Fibroblast of lung (primary cell): ENCODE measurements at regions not wholly inside any gene's neighbourhood (a gene's known extent, or its start where the extent isn't known, plus 50 kb on each side); places are given as distances from the start of the nearest gene placed in this dataset.

Source experiments
- CTCF ChIP-seq, 2 donors: IDR thresholded peaks in 1 of 2; conservative IDR thresholded peaks in 1 of 2; 1 replicate in 1 of 2; 2 replicates in 1 of 2; pipeline ENCODE4 v1.5.1; 2011 to 2012; ENCODE audit warnings: low read length in 2 of 2, control low read depth in 1 of 2, inconsistent platforms in 1 of 2, low read depth in 1 of 2, mild to moderate bottlenecking in 1 of 2
- EZH2 ChIP-seq: IDR thresholded peaks from 2 replicates; pipeline ENCODE4 v1.5.1; 2012; ENCODE audit warnings: low read length, control low read depth, mild to moderate bottlenecking; ENCODE audit errors: missing control alignments

GRCh38 chr14:81737938-81738337 is 204.3 kb upstream of the SEL1L start:
- no peak for TF ChIP-seq CTCF (conservative IDR thresholded peaks at IDR 0.05 in 1 of 2, IDR thresholded peaks at IDR 0.05 in 1 of 2; ENCODE audit: low read depth in 1 of 2, low read length in 2 of 2)
- TF ChIP-seq EZH2, result no peak
